Ureter (tissue), 1 donor: ENCODE measurements at regions not wholly inside any gene's neighbourhood (a gene's known extent, or its start where the extent isn't known, plus 50 kb on each side); places are given as distances from the start of the nearest gene placed in this dataset.

Experiments used
- DNase-seq: peaks from one replicate; pipeline ENCODE4 v3.0.0-alpha.2; 2020; ENCODE audit warnings: low spot score
- donor health status: DM: yes; HTN: yes; CAD: no.

DNA sequence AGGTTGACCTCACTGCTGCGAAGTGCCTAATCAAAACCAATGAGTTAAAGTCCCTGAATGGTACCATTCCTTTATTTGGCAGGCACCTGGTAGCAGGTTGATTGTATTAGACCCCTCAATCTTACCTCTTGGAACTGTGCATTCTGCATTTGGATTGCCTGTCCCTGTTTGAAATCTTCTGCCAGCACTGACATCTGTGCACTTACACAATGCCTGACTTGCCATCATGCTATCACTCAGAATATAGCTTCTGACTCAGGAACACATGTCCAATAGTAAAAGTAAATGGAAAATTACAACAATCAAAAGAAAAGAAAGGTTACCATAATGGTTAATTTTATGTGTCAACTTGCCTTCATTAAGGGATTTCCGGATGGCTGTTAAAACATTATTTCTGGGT, 366.0 kb upstream of the PDGFD start:
- DNase-seq: no peak

DNA sequence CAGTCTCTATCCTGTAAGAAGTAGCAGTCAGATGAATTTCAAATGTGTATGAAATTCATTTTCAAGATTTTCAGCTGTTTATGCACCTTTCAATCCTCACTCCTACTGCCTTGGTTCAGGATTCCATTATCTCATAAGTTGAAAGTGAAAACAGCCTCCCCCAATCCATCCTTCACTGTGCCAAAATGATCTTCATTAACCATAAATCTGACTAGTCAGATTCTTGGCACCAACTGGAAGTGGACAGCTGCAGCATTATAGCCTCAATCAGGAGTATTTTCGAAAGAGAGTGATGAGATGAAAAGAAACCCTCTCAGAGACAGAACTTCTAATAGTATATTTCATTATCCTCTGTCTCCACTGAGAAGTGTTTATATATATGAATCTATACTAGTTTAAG, 365.3 kb upstream of the PDGFD start:
- no peak for DNase-seq

DNA sequence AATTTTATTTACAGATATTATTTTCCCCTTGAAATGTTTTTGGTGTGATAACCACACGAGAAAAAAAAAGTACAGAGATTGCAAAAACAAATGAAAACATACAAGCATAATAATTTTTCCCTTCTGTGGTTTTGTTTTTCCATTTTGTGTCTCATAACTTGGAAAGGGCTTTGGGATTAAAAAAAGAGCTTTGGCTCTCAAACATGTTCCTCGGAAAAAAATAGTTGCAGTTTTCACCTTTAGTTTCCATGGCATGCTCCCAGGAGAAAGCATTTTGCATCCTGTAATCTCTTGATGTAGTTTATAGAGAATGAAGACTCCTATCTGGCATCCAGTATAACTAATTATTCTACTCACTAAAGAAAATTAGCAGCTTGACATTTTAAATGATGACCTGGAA, 362.1 kb upstream of the PDGFD start:
- DNase-seq: no peak

GRCh38 chr11:104525416-104525815, 361.5 kb upstream of the PDGFD start:
- no peak for DNase-seq

DNA sequence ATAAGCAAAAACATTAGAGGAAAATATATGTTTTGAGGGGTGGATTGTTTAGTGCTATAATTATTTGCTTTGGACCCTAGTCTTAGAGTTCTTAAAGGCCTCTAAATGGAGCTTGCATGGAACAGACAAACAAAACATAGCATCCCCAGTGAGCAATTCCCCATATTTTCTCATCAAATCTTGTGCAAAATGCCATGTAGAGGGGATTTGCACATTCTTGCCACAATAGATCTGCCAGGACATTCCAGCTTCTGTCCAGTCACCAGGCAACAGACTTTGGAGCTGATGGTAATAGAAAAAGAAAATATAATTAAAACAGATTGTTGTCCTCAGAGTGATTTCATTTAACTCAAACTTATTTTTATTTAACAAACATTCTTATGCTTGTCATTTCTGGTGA, 360.3 kb upstream of the PDGFD start:
- no peak for DNase-seq

DNA sequence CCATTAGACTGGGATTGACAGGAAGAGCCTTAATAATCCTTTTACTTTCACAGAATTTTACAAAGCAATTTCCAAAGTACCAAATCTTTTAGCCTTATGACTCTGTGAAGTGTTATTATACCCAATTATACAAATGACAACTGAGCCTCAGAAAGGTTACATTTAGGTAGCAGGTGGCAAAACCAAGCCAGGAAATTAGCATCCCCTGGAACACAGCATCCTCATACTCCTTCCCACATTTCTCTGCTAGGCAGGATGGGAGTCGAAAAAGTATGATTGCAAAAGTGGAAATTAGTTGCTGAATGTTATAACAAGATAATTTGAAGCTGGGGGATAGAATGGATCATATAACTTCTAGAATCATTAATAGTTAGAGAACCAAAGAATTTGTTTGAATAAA, 359.7 kb upstream of the PDGFD start:
- DNase-seq: no peak

GRCh38 chr11:104522650-104523049, 358.7 kb upstream of the PDGFD start:
- no peak for DNase-seq

DNA sequence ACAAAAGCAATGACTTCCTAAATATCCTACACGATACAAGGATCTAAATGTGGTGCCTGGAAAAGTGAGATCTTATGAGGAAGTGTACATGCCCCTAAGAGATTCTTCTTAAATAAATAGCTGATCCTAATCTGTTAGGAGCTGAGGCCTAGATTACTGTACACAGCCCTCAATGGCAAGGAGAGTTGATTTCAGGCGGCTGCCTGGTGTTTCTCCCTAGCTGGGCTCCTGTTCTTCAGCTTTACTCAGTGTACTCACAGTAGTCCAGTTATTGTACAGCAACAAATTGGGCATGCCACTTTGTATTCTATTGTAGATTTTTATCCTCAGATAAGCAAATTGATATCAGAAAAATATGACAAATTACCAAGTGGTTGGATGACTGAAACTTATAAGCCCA, 358.2 kb upstream of the PDGFD start:
- no peak for DNase-seq

DNA sequence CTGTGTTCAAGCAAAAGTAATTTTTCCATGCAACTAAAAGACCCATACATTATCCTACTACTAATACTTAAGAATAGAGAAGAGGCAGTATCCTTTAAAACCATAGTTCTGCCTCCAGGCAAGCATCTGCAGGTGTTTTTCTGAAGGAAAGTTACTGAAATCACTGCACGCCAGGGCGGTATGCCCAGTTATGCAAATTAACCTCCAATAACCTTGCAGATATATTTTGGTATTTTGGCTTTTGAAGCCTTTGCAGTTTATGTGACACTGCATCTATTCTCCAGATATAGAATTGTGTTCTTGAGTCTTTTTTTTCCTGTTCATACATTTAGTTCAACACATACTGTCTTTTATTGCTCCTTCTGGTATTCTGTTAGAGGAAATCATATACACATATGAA, 346.2 kb upstream of the PDGFD start:
- DNase-seq: no peak

DNA sequence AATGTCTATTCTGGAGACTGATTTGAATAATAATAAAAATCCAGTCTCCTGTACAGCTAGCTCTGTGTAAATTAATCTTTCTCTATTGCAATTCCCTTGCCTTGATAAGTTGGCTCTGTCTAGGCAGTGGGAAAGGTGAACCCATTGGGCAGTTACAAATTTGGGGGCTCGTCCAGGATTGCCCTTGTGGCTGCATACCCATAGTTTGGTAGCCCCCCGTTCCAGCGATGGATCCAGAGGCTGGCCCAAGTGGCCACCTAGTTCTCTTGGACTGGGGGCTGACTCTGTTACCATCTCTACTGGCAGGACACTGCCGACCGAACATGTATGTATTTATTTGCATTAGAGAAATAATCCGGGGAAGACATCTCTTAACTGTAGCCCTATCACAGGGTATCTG, 326.2 kb upstream of the PDGFD start:
- DNase-seq: no peak

- DNase-seq: no peak
These were observed 324.6 kb upstream of the PDGFD start for GRCh38 chr11:104488561-104488960.

GRCh38 chr11:104487046-104487806, 323.3 kb upstream of the PDGFD start:
- no peak for DNase-seq

GRCh38 chr11:104484804-104485554, 321.0 kb upstream of the PDGFD start:
- DNase-seq: no peak

GRCh38 chr11:104476898-104477297, 313.0 kb upstream of the PDGFD start:
- DNase-seq: no peak

DNA sequence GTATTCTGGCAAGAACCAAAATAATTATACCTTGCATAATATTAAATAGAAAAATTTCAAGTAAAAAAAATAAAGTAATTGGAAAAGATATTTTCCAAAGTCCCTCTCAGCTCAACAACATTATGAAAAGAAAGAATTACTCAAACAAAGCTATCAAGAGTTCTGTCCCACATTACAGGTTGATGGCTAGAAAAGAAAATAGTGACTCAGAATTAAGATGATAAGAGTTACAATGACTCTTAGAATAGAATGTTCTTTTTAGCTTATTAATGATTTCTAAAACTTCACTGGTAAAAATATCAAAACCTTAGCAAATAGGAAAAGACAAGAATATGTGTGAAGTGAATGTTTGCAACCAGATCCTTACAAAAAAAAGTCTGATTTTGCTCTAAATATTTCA, 312.5 kb upstream of the PDGFD start:
- no peak for DNase-seq

GRCh38 chr11:104467404-104467803, 303.5 kb upstream of the PDGFD start:
- no peak for DNase-seq

GRCh38 chr11:104465321-104465720, 301.4 kb upstream of the PDGFD start:
- no peak for DNase-seq

GRCh38 chr11:104464691-104465090, 300.7 kb upstream of the PDGFD start:
- DNase-seq: no peak

- DNase-seq: no peak
These were observed 298.4 kb upstream of the PDGFD start for GRCh38 chr11:104462341-104462740.

GRCh38 chr11:104451197-104451893, 287.4 kb upstream of the PDGFD start:
- no peak for DNase-seq

GRCh38 chr11:104443387-104443786, 279.4 kb upstream of the PDGFD start:
- DNase-seq: no peak

- DNase-seq: no peak
These were observed 278.4 kb upstream of the PDGFD start for GRCh38 chr11:104442321-104442720.

- no peak for DNase-seq
These were observed 271.5 kb upstream of the PDGFD start for GRCh38 chr11:104435494-104435893.
